Ascending aorta (tissue), 2 donors: ENCODE measurements at regions not wholly inside any gene's neighbourhood (a gene's known extent, or its start where the extent isn't known, plus 50 kb on each side); places are given as distances from the start of the nearest gene placed in this dataset.
"Not testable (repeated sequence)": the region's sequence is repeated elsewhere in the genome, so short reads cannot be mapped to it uniquely, and the experiment has no call there.

ENCODE experiments used
- DNase-seq, 2 donors: peaks; one replicate each; pipeline ENCODE4 v3.0.0-alpha.2; 2019; ENCODE audit warnings: low spot score in 2 of 2
- H3K27ac ChIP-seq, 2 donors: fragments of 200-600 bp; sonication (generic); one replicate each; pipeline ENCODE4 v1.5.1; 2016 to 2017; ENCODE audit warnings: mild to moderate bottlenecking in 1 of 2
- H3K27me3 ChIP-seq: fragments of 200-600 bp; sonication (generic); one replicate; pipeline ENCODE4 v1.5.1; 2017
- H3K36me3 ChIP-seq, 2 donors: fragments of 200-600 bp; sonication (generic); one replicate each; pipeline ENCODE4 v1.5.1; 2016
- H3K4me1 ChIP-seq, 2 donors: fragments of 200-600 bp; sonication (generic); one replicate each; pipeline ENCODE4 v1.5.1; 2016 to 2017; ENCODE audit warnings: mild to moderate bottlenecking in 1 of 2
- H3K4me3 ChIP-seq, 2 donors: fragments of 200-600 bp; sonication (generic); one replicate each; pipeline ENCODE4 v1.5.1; 2016 to 2017; ENCODE audit warnings: mild to moderate bottlenecking in 1 of 2
- H3K9me3 ChIP-seq, 2 donors: fragments of 200-600 bp; sonication (generic); one replicate each; pipeline ENCODE4 v1.5.1; 2016
- CTCF ChIP-seq, 3 experiments: fragments of 200-600 bp in 2 of 3; fragments of 450-650 bp in 1 of 3; sonication (generic) in 2 of 3; IDR thresholded peaks; one replicate each; pipeline ENCODE4 v1.5.1; 2016 to 2019; ENCODE audit warnings: antibody characterized with exemption in 3 of 3, mild to moderate bottlenecking in 1 of 3, moderate library complexity in 1 of 3
- intact Hi-C: fragments of 100-400 bp; cut with DNase I; formaldehyde crosslinking; loops from one replicate; pipeline ENCODE4 v1.15.1; 2023

- H3K4me3 ChIP-seq: no peak overlapping the region
- no peak for DNase-seq
- H3K4me1 ChIP-seq: no peaks in the 10 kb centered on the region
- H3K9me3 ChIP-seq: no peaks in the 10 kb centered on the region
- H3K27ac ChIP-seq: no peak overlapping the region
- no peaks in the 10 kb centered on the region for H3K27me3 ChIP-seq
- intact Hi-C loops: no loop called here
- H3K36me3 ChIP-seq: no peaks in the 10 kb centered on the region
- TF ChIP-seq CTCF (IDR thresholded peaks at IDR 0.05): no peak
Measured at GRCh38 chr2:101581675-101582299, 106.9 kb upstream of the RFX8 start.

GRCh38 chr2:101580528-101580927, 105.6 kb upstream of the RFX8 start:
- Histone ChIP-seq H3K36me3 (no peaks in the 10 kb centered on the region), H3K27me3 (no peaks in the 10 kb centered on the region), H3K27ac (no peak overlapping the region), H3K4me3 (no peak overlapping the region), H3K4me1 (no peaks in the 10 kb centered on the region), H3K9me3 (no peaks in the 10 kb centered on the region)
- intact Hi-C loops: no loop called here
- TF ChIP-seq CTCF (IDR thresholded peaks at IDR 0.05): no peak
- no peak for DNase-seq

- Histone ChIP-seq H3K9me3 (no peaks in the 10 kb centered on the region), H3K27me3 (no peaks in the 10 kb centered on the region), H3K36me3 (no peaks in the 10 kb centered on the region), H3K4me3 (no peak overlapping the region), H3K4me1 (no peaks in the 10 kb centered on the region), H3K27ac (no peak overlapping the region)
- intact Hi-C loops: no loop called here
- no peak for DNase-seq
- no peak for TF ChIP-seq CTCF (IDR thresholded peaks at IDR 0.05)
Measured at GRCh38 chr2:101578671-101579070, 103.8 kb upstream of the RFX8 start.

GRCh38 chr2:101578135-101578534, 103.2 kb upstream of the RFX8 start:
- H3K27ac ChIP-seq, H3K36me3 ChIP-seq, H3K4me1 ChIP-seq, intact Hi-C loops, H3K27me3 ChIP-seq, H3K9me3 ChIP-seq, H3K4me3 ChIP-seq, DNase-seq: not testable (repeated sequence)

- Histone ChIP-seq H3K27me3 (no peaks in the 10 kb centered on the region), H3K4me3 (no peak overlapping the region), H3K4me1 (no peaks in the 10 kb centered on the region), H3K27ac (no peak overlapping the region), H3K9me3 (no peaks in the 10 kb centered on the region), H3K36me3 (no peaks in the 10 kb centered on the region)
- no peak for DNase-seq
- intact Hi-C loops: no loop called here
- TF ChIP-seq CTCF (IDR thresholded peaks at IDR 0.05): no peak
Measured at GRCh38 chr2:101577173-101577572, 102.3 kb upstream of the RFX8 start.

GRCh38 chr2:101574622-101575021, 99.7 kb upstream of the RFX8 start:
- Histone ChIP-seq H3K4me1 (no peaks in the 10 kb centered on the region), H3K9me3 (no peaks in the 10 kb centered on the region), H3K36me3 (no peaks in the 10 kb centered on the region), H3K27me3 (no peaks in the 10 kb centered on the region), H3K4me3 (no peak overlapping the region), H3K27ac (no peak overlapping the region)
- DNase-seq: no peak
- no peak for TF ChIP-seq CTCF (IDR thresholded peaks at IDR 0.05)
- intact Hi-C loops: no loop called here
